GM18907 (cell line): ENCODE measurements at regions not wholly inside any gene's neighbourhood (a gene's known extent, or its start where the extent isn't known, plus 50 kb on each side); places are given as distances from the start of the nearest gene placed in this dataset.
"Not testable (repeated sequence)": the region's sequence is repeated elsewhere in the genome, so short reads cannot be mapped to it uniquely, and the experiment has no call there.

Source experiments
- ATAC-seq: cut with Tn5 transposase; IDR thresholded peaks from one replicate; pipeline ENCODE4 v1.9.1; 2021; ENCODE audit warnings: mild to moderate bottlenecking, moderate library complexity; ENCODE audit not compliant: unreplicated experiment

DNA sequence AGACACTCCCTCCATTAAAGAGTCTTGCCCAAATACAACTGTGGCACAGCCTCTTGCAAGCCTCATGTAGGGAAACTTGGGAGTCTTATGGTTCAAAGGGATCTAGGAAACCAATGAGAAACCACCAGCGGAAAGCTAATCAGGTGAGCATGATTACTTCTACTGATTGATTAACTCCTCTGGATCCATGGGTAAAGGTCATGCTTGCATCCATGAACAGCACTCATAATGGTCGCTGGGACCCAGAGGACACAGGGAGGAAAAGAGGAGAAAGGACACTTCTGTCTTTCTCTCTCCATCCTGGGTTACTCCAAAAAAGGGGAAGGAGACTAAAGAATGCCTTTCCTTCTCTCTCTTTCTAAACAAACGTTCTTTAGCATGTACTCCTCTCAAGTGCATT is 1397.2 kb downstream of the LRFN5 start:
- no peak for ATAC-seq

DNA sequence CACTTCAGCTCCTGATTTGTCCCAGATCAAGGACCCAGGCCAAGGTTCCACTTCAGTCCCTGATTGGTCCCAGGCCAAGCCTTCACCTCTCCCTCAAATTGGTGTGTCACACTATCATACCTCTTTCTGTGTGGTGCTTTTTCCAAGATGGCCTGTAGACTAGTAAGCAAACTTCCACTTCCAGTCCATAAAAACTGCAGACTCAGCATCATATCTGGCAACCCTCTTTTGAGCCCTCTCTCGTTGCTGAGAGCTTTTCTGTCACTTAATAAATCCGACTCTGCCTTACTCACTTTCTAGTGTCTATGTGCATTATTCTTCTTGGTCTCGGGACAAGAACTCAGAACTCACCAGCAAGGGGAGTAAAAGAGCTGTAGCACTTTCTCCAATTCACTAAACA is 1395.1 kb downstream of the LRFN5 start:
- ATAC-seq = no peak

DNA sequence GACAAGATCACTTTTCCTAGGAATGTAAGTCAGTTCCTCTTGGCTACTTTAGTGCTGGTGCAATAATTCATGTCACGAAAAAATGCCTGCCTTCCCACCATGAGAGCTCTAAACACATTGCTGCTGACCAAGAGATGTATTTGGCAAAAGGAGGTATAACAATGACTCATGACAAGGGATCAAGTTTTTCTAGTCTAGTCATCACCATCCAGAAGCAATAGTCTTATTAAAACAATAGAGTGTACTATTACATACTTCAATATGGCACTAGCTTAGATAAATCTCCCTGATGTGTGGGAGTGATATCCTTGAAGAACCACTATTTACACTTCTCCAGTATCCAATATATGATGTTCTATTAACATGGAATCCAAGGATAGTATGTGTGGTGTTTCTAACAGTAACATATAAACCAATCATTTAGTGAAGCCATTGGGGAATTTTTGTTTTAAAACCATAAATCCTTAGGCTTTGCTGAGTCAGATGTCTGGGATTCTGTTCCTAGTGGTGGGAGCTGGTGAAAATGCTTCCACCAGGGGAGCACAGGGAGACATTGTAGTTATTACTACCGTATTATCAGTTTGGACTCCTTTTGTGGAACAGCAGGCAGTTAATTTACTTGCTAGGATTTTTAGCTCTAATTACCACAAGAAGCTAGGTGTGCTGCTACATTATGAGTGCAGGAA is 1387.5 kb downstream of the LRFN5 start:
- no peak for ATAC-seq

DNA sequence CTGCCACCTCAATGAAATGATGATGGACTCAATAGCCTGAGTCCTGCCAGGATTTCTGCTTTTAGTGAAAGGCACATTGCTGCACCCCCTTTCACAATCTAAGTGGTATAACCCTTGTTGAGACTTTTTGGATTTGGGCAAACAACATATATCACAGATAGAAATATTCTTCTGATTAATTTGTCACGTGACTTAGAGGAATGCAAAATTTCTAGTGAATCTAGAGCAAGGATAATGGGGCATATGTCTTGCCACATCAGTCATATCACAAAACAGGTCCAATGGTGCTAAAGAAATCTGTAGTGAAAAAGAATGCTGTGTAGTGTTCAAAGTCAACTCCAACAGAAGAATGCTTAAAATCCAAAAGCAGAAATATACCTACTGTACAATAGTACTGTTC is 1386.3 kb downstream of the LRFN5 start:
- ATAC-seq = no peak

DNA sequence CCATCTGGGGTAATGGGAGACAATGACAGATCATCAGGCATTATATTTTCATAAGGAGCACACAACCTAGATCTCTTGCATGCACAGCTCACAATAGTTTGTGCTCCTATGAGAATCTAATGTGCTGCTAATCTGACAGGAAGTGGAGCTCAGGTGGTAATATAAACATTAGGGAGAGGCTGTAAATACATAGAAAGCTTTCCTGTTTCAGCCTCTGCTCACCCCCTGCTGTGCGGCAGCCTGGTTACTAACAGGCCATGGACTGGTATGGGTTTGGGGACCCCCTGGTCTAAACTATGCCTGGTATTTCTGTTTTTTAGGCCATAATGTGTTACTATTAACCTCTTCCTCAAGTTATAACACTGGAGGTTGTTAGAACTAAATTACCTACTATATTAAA is 1373.7 kb downstream of the LRFN5 start:
- ATAC-seq = no peak

DNA sequence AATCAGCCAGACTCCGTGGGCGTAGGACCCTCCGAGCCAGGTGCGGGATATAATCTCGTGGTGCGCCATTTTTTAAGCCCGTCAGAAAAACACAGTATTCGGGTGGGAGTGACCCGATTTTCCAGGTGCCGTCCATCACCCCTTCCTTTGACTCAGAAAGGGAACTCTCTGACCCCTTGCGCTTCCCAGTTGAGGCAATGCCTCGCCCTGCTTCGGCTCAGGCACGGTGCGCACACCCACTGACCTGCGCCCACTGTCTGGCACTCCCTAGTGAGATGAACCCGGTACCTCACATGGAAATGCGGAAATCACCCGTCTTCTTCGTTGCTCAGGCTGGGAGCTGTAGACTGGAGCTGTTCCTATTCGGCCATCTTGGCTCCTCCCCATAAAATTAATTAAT is 1366.5 kb downstream of the LRFN5 start:
- ATAC-seq = not testable (repeated sequence)

DNA sequence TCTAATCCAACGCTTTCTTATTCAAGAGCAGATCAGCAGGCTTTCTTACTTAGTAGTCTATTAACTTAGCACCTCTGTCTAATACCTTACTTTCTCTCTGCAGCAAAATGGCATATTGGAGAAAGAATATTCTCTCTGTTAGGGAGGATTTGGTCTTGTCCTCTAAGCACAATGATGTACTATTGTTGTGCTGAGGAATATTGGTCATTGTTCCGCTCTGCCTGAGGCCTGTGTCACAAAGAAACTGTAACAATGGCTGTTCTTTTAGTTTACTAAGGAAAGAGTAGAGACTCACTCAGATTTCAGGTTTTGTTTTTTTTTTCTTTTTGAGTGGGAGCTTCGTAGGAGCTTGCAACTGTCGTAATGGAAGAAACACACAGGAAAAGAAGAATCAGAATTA is 1358.8 kb downstream of the LRFN5 start:
- ATAC-seq = no peak

DNA sequence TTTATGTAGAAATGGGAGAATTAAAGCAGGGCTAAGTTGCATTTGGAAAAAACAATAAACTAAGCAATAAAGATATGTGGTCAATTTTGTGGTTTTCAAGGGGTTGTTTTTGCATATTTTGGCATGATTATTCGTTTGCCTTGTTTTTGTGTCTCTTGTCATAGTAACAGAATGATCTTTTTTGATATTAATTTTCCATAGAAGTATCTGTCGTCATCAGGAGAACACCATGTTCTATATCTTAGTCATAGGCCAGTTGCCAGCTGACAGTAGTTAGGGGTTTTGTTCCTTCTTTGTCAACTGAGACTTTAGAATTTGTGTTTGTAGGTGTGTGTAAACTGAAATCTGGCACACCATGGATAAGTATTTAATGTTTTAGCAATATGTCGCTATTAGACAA is 1354.8 kb downstream of the LRFN5 start:
- no peak for ATAC-seq

DNA sequence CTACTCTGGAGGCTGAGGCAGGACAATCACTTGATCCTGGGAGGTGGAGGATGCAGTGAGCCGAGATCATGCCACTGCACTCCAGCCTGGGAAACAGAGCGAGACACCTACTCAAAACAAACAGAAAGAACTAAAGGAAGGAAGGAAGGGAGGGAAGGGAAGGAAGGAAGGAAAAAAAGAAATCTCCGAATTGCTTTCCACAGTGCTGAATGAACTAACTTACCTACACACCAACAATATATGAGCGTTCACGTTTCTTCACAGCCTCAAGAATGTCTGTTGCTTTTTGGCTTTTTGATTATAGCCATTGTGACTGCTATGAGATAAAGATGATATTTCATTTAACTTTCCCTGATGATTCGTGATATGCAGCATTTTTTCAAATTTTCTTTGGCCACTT is 1343.7 kb downstream of the LRFN5 start:
- ATAC-seq = no peak

DNA sequence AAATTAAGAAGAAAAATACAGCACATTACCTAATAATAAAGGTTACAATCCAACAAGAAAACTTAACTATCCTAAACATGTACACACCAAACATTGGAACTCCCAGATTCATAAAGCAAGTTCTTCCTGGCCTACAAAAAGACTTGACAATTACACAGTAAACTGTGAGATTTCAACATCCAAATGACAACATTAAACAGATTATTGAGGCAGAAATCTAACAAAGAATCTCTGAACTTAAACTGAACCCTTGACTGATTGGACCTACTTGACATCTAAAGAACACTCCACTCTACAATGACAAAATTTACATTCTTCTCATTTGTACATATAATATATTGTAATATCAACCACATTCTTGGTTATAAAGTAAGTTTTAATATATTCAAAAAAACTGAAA is 1341.3 kb downstream of the LRFN5 start:
- ATAC-seq = no peak

DNA sequence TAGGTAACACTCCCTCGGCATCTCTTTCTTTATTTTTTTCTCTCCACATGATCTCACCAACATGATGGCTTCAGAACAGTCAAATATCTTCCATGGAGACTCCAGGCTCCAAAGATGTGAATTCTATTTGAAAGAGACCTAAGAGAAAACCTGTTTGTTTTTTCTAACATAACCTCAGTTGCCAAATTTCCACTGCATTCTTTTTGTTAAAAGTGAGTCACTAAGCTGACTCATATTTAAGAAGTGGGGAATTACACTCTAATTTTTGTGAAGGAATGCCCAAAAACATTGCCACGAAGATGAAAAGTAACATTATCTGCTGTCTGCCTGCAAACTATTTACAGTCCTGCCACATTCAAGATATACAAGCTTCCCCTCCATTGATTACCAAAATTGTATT is 1337.6 kb downstream of the LRFN5 start:
- no peak for ATAC-seq

DNA sequence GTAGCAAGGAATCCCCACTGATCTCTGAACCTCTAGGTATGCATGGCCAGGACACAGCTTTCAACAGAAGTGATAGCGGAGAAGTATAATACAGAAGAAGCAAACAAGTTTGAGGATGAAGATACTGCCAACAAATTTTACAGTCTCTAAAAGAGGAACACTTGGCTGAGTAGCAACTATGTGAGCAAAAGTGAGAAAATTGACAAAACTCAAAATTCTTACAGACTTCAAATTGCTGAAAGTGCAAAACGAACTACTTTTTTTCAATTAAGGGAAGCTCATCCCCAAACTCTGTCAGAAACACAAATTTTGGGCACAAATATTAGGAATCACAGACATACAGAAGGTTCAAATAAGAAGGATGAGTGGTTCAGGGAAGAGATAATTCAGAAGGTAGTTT is 1324.6 kb downstream of the LRFN5 start:
- no peak for ATAC-seq

DNA sequence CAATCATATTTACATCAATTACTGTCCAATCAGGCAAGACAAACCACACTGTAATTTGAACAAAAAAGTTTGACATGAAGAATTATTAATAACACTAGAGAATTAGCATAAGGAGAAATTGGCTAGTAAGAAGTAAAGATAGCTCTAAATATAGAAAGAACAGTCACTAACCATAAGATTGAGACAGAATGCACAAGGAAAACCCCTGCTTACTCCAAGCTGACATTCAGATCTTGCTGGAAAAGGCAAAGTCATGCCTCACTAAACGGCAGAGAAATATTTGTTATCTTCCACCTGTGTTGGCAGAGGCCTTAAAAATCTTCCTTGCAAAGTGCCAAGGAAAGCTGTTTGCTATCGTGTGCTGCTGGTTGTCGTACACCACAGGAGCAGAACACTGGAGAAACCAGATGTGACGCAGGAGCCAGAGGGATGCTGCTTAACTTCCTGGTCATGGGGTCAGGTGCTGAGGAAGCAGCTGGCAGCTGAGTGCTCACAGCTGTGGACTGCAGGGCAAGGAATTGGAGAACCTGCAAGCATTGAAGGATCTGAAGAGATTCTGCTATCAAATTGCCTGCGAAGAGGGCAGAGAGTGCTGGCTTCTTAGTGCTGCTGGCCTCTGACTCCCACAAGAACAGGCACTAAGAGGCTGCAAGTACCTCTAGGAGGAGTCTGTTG is 1323.3 kb downstream of the LRFN5 start:
- ATAC-seq = no peak

DNA sequence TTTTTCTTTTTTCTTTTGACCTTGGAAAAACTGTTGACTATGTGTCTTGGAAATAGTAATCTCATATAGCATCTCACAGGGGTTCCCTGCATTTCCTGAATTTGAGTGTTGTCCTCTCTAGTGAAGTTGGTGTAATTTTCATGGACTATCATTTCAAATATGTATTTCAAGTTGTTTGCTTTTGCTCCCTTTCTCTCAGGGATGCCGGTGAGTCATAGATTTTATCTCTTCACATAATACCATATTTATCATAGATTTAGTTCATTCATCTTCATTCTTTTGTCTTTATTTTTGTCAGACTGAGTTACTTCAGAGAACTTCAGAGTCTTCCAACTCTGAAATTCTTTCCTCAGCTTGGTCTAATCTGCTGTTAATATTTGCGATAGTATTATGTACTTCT is 1320.6 kb downstream of the LRFN5 start:
- ATAC-seq = no peak

DNA sequence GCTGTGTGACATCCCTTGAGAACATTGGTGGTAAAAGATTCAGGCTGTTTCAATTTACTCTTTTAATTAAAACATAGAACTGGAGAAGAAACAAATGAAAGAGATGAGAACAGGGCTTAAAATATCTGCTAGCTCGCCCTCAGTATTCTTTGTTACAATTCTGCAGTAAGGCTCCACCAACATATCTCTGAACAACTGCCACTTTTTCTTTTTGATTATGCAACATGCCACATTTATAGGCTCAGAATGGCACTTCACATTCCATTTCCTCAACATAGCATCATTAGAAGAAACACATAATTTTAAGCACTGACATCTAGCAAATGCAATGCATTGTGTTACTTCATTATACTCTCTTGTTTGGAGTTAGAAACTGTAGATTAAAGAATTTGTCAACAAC is 1315.2 kb downstream of the LRFN5 start:
- ATAC-seq = no peak

DNA sequence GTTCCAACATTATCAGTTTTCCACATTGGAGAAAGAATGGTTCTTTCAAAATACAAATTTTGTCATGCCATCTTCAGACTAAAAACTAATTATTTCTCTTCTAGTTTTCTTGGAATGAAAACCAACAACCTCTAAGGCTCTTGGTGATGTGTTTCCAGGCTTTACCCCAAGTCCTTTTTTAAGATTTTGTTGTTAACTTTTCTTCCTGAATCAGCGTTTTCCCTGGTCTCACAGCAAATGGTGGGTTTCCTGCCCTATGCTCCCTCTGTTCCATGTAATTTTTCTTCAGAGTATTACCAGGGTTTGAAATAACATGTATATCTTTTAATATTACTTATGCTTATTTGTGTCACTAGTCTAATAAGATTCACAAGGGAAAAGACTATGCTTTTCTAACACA is 1311.9 kb downstream of the LRFN5 start:
- no peak for ATAC-seq

DNA sequence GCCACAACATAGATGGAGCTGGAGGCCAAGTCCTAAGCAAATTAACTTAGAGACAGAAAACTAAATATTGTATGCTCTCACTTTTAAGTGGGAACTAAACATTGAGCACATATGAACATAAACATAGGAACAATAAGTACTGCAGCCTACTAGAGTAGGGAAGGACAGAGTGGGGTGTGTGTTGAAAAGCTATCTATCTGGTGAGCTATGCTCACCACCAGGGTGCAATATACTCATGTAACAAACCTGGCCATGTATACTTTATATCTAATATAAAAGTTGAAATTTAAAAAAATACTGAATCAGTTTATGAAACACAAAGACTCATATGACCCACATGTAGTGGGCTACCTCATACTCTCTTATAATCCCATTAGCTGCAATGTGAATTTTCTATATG is 1305.0 kb downstream of the LRFN5 start:
- no peak for ATAC-seq

DNA sequence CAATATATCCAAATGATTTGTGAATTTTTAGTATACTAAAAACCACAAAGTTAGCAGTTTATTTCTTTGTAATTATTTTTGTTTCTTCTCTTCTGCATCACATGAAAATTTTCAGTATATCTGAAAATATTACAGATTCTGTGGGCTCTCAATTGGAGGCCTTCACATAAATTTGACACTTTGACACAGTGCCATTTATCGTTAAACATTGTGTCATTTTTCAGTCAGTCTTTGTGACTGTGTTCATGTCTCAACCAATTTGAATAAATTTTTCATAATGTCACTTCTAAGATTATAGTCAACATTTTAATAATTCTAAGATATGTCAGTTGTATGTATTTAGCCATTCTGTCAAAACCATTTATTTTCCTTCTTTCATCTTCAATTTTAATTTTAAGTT is 1303.0 kb downstream of the LRFN5 start:
- ATAC-seq = no peak

DNA sequence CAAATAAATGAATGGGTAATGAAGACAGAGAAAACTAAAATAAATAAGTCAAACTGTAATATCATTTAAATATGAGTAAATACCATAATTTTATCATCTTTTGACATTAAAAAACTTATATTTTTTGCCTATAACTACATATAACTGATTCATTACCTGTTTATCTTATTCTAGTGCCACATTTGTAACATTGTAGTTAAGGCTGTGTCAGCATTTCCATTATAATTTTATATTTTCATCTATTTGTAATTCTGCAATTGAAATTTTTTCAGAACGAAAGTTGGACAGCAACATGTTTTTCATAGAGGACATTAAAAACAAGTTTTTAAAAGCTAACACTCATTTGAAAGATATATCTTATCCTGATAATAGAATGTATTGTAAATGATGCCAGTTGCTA is 1286.5 kb downstream of the LRFN5 start:
- ATAC-seq = no peak

DNA sequence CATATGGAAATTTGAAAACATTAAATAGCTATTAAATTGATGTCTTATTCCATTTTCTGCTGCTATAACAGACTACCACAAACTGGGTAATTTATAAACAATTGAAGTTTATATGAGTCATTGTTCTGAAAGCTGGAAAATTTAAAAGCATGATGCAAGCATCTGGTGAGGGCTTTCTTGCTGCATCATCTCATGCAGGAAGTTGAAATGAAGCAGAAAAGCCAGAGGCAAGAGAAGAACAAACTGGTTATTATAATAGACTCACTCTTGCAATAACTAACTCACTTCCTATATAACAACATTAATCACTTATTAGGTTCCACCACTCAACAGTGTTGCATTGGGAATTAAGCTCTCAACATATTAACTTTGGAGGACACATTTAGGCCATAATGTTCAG is 1277.4 kb downstream of the LRFN5 start:
- no peak for ATAC-seq

DNA sequence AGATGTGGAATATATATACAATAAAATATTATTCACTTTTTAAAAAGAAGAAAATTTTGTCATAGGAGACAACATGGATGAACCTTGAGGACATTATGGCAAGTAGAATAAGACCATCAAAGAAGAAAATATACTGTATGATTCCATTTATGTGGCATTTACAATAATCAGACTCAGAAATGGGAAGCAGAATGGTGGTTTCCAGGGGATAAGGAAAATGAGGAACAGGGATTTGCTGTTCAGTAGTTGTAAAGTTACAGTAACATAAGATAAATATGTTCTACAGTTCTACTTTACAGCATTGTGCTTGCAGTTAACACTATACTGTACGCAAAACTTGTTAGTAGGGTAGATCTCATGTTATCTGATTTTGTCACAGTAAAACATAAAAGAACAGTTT is 1271.0 kb downstream of the LRFN5 start:
- ATAC-seq = no peak

DNA sequence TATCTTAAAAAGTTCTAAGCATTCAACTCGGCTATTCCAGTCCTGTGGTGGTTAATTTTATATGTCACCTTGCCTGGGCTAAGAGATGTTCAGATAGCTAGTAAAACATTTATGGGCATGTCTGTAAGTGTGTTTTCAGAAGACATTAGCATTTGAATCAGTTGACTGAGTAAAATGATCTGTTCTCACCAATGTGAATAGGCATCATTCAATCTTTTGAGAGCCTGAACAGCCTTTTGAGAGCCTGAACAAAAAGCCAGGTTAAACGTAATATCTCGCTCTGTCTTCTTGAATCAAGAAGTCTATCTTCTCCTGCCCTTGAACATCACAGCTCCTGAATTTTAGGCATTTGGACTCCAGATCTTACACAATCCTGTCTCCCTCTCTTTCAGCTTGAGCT is 1266.1 kb downstream of the LRFN5 start:
- ATAC-seq = no peak

DNA sequence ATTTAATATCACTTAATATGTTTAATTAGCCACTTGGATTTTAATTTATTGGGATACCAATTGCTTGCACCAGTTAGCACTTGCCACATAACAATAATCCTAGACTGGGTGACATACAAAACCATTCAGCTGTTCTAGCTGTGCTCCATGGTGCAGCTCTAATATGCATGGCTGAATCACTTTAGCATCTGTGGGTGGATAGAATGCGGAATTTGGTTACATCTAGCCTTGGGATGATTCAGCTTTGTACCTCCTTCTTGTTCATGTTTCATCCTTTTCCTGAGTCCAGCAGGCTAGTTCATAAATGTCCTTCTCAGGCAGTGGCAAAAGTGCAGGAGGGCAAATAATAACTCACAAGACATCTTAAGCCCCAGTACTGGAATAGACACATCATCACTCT is 1263.0 kb downstream of the LRFN5 start:
- ATAC-seq = no peak
